ENCODE measurements at regions not wholly inside any gene's neighbourhood (a gene's known extent, or its start where the extent isn't known, plus 50 kb on each side); places are given as distances from the start of the nearest gene placed in this dataset.

- TF ChIP-seq CEBPB (IDR thresholded peaks at IDR 0.05; ENCODE audit: borderline replicate concordance, low read depth, low read length) (no peak), MTERF4 (CRISPR knock-in tag; IDR thresholded peaks at IDR 0.05) (no peak), EP300 (IDR thresholded peaks at IDR 0.05; ENCODE audit: low read depth in 2 of 2, low read length in 2 of 2) (no peak), EP300 (CRISPR knock-in tag; IDR thresholded peaks at IDR 0.05; ENCODE audit: borderline replicate concordance) (no peak), CBX5 (CRISPR knock-in tag; IDR thresholded peaks at IDR 0.05; ENCODE audit: borderline replicate concordance) (no peak), ZNF331 (CRISPR knock-in tag; IDR thresholded peaks at IDR 0.05) (no peak), SP1 (IDR thresholded peaks at IDR 0.05) (no peak), SP1 (CRISPR knock-in tag; IDR thresholded peaks at IDR 0.05) (no peak), ZBTB21 (CRISPR knock-in tag; IDR thresholded peaks at IDR 0.05) (no peak), CTCF (CRISPR knock-in tag; IDR thresholded peaks at IDR 0.05) (no peak)
- TF ChIP-seq, protein P1, sequence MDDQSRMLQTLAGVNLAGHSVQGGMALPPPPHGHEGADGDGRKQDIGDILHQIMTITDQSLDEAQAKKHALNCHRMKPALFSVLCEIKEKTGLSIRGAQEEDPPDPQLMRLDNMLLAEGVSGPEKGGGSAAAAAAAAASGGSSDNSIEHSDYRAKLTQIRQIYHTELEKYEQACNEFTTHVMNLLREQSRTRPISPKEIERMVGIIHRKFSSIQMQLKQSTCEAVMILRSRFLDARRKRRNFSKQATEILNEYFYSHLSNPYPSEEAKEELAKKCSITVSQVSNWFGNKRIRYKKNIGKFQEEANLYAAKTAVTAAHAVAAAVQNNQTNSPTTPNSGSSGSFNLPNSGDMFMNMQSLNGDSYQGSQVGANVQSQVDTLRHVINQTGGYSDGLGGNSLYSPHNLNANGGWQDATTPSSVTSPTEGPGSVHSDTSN (CRISPR knock-in tag; IDR thresholded peaks at IDR 0.05; ENCODE audit: borderline replicate concordance), result no peak
Measured at GRCh38 chr1:90562892-90563291, 154.2 kb downstream of the BARHL2 start.

All from HepG2 (cell line).